ENCODE measurements at regions not wholly inside any gene's neighbourhood (a gene's known extent, or its start where the extent isn't known, plus 50 kb on each side); places are given as distances from the start of the nearest gene placed in this dataset.

DNA sequence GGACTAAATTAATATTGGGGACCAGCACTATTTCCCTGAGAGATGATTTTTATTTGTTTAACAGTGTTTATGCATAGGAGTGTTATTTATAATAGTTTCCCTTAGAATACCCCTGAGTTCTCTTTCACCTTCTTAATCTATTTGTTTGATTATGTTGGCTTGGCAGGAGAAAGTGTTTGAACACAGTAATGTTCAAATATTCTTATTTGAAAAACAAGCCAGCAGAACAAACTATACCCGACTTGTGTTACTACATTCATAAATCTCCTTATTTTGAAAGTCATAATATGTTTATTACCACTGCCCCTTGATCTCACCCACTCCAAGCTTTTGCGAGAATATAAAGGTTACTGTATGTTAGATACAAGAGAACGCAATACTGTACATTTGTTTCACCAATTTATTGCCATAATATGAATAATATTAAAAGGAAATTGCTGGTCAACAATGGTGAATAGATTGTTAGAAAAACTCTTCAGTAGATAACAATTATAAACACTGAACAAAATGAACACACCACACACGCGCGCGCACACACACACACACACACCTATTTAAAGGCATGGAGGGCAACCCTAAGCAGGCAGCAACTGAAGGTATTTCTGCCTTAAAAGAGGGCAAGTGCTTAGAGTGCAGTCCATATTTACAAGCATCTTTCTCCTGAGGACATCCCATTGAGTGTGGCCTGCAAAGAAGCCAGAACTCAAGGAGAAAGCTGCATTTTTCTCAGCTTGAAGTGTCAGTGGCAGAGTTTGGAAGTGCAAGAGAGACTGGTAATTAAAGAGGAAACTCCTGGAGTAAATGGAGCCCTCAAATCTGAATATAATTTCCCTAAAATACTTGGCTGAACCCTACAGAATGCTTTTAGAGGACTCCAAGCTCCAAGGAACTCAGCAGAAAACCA, 279.4 kb upstream of the MAN1A1 start:
- DNase-seq (ENCODE audit: low spot score), result no peak
- in situ Hi-C loops (cut with HindIII; ENCODE audit: low sequenced_read_pairs), result no loop called here

DNA sequence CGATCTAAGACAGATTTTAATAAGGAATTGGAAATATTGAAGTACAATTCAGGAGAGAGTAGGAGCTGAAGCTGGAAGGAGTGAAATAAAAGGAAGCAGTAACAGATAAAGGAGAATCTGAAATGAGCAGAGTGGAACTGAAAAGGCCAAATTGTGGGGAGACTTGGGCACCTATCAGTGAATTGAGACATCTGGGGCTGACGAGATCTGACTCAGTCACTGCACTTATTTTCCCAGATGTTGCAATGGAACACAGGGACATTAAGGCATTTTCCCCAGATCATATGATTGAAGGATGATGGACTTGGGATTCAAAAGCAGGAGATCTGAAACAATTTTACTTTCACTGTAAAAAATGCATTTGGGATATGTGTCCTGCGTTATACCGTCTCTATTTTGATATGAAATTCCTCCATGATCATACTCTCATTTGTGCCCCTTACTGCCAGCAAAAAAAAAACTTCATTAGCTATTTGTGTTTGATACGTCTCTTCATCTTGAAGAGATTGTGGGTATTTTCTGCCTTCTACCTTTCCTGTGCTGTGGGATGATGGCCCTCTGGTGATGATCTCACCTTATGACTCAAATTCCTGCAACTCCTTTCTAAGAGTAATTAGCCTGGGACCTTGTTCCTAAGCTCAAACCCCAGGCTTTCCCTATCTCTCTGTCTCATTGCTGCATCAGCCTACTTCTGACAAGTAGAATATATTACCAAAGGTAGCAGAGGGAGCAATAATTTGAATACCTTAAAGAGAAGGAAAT, 278.5 kb upstream of the MAN1A1 start:
- in situ Hi-C loops (cut with HindIII; ENCODE audit: low sequenced_read_pairs), result no loop called here
- no peak for DNase-seq (ENCODE audit: low spot score)

DNA sequence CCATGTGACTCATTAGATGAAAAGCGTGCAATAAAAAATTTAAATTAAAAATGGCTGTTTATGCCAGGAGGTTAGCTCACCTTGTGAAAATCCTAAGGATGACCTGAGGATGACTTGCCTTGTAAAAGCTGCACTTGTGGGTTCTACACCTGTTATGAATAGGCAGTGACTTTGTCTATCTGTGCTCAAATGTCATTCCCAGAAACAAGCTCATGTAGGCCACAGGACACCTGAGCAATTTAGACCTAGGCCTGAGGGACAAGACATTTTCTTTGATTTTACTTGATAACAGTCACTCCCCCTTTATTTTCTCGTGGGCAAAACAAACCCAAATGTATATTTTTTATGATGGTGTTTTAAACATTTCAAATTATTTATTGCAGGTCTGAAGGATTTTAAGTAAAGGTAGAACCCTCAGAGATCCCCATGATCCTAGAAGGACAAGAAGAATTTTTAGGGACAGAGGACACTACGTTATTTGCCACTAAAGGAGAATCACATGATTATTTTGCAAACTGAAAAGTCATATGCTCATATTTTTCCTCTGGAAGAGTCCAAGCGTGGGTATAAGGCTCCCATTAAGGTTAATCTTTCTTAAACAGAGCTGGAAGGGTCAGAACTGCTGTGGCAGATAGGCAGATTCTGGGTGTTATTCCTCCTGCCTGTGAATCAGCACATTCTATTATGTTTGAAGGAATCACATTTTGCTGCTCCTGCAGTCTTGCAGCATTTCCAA, 277.5 kb upstream of the MAN1A1 start:
- in situ Hi-C loops (cut with HindIII; ENCODE audit: low sequenced_read_pairs), result no loop called here
- DNase-seq (ENCODE audit: low spot score), result no peak

DNA sequence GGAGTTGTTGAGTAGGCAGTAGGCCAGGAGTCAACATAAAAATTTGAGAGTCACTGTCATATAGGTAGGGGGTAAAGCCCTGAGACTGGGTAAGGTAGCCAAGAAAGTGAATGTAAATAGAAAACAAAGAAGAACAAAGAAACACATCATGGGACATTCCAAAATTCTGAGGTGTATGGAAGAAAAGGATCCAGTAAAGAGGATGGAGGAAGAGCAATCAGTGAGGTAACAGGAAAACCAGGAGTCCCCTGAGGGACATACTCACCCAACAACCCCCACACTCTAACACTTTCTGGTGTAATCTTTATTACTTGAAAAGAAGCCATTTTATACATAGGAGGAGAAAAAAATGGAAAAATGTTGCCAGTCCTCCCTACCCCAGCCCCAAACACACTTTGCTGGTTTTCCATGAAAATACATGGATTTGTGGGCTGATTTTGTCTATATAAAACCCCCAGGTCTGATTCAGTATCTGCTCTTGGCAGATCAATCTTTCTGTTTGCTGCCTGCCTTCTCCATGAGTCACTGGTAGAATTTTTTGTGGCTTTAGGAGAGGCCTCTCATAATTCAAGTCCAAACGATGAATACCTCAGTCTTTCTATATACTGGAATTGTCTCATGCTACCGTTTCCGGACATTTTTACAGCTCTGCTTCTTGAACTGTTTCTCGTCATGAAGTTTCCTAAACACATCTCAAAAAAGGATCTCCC, 271.4 kb upstream of the MAN1A1 start:
- DNase-seq (ENCODE audit: low spot score), result no peak
- in situ Hi-C loops (cut with HindIII; ENCODE audit: low sequenced_read_pairs), result no loop called here

DNA sequence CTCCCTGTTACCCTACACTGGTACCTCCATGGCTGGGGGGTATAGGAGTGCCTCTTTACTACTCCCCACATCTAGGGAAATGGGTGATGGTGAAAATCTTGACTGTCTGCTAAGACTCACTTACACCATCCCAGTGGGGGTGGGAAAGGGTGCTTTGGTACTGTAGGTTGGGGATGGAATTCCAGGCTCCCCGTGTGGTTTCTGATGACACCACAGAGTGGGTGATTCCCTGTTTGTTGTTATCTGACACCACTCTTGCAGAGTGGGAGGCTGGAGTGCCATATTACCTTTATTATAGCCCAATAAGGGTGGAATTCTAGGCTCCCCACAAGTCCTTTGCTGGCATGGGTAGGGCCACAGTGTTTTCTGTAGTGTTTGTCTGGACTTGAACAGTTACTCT, 264.6 kb upstream of the MAN1A1 start:
- DNase-seq (ENCODE audit: low spot score), result no peak
- in situ Hi-C loops (cut with HindIII; ENCODE audit: low sequenced_read_pairs), result no loop called here

DNA sequence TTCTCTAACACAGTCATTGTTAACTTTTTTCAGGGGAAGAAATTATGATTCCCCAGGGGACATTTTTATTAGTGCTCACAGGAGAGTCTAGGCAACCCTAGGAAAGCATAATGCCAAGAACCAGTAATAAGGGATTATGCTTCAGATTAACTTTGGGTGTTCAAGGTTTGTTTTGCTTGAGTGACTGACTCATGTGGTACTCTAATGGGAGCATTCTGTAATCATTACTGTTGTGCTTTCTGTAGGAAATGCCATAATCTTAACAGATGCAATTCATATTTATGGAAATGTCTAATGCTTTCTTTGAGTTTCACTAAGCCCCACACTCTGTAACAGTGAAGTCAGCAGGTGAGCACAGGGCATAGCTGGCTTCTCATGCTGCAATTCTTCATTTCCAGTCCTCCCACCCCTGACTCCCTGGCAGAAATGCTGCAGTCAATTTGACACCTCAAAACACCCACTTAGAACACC, 263.4 kb upstream of the MAN1A1 start:
- in situ Hi-C loops (cut with HindIII; ENCODE audit: low sequenced_read_pairs), result no loop called here

DNA sequence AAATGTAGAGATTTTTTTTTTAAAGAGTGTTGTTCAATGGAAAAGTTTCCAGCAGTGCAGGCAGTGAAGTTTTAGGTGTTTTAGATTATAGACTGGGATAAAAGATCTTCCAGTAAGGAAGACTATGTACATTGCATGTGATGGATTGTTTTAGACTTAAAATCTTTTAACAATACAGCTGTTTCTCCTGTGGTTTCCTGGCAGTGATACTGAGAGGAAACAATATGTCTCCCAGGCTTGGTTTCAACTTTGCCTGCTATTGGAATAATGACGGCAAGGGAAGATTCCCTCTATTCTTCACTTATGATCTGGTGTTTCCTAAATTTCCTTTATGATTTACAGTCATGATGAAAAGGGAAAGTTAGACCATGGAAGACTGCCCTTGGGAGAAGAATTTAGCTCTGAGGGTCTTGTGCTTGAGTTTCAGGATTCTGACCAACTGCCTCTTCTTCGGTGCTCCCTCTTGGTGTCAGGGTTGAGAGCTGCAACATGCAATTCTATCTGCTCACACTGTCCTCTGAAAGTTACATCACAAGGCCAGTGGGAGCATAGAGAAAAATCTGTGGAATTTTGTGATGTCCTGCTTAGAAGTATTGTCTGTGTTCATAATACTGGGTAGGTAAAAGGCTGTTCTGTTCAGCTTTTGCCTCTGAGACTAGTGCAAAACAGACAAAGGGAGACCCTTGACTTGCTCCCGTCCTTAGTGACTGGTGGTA, 262.8 kb upstream of the MAN1A1 start:
- in situ Hi-C loops (cut with HindIII; ENCODE audit: low sequenced_read_pairs), result no loop called here
- DNase-seq (ENCODE audit: low spot score), result no peak

More for the DNA sequence above, 263.4 kb upstream of the MAN1A1 start:
- no peak for DNase-seq (ENCODE audit: low spot score)

DNA sequence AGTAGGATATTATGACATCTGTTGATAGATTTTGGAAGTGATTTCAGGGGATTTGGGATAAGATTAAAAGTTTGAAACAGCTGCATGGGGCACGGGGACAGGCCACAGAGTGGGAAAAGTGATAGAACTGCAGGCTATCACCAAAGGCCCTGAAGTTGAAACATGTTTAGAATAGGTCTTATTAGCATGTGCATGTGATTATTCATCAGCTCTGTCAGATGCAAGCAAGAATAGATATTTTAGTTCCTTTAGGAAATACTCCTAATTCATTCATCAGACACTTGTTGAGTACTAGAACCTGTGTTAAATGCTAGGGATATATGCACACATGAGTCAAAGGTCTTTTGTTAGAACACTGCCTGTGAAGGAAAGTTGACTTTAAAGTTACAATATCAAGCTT, 261.2 kb upstream of the MAN1A1 start:
- in situ Hi-C loops (cut with HindIII; ENCODE audit: low sequenced_read_pairs), result no loop called here
- no peak for DNase-seq (ENCODE audit: low spot score)

DNA sequence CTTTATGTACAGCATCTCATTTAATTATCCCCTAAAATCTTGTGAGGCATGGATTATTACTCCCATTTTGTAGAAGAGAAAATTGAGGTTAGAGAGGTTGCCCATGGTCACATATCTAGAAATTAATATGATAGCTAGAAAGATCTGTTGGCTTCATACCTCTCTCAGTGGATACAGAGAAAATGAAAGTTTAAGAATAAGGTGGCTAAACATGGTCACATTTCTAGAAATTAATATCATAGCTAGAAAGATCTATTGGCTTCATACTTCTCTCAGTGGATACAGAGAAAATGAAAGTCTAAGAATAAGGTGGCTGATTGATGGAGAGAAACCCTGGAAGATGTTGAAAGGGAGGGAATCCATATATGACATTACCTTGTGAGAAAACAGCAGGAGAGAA, 260.7 kb upstream of the MAN1A1 start:
- DNase-seq (ENCODE audit: low spot score), result no peak
- in situ Hi-C loops (cut with HindIII; ENCODE audit: low sequenced_read_pairs), result no loop called here

DNA sequence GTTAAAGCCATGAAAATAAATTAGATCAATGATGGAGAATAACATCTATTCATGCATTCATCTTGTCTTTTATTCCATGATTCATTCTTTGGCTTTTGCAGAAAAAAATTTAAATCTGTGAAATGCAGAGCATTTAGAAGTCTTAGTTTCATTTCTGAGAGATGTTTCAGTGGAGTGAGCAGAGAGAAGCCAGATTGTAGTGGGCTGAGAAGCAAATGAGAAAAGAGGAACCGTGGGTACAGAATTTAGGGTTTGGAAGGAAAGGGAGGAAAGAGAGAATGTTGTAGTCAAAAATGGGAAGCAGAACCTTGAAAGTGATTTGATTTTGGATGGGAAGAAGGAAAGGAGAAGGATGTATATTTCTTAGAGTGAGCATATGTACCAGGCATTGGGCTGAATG, 260.3 kb upstream of the MAN1A1 start:
- no peak for DNase-seq (ENCODE audit: low spot score)
- in situ Hi-C loops (cut with HindIII; ENCODE audit: low sequenced_read_pairs), result no loop called here

DNA sequence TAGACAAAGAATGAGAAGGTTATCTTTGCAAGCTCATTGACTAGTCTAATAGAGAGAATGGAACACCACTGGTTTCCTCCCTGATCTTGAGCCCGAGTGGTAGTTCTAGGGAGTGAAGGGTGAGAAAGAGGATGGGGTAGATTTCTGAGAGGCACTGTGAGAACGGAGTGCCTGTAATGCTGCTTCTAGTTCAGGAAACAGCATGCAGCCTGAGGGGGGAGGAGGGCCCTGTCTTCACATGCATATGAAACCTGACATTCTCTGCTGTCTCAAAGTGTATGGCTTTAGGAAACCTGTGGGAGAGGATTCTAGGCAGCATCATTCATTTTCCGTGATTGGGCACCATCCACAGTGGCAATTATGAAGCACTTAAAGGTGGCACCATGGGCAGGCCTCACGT, 259.4 kb upstream of the MAN1A1 start:
- DNase-seq (ENCODE audit: low spot score), result no peak
- in situ Hi-C loops (cut with HindIII; ENCODE audit: low sequenced_read_pairs), result no loop called here

DNA sequence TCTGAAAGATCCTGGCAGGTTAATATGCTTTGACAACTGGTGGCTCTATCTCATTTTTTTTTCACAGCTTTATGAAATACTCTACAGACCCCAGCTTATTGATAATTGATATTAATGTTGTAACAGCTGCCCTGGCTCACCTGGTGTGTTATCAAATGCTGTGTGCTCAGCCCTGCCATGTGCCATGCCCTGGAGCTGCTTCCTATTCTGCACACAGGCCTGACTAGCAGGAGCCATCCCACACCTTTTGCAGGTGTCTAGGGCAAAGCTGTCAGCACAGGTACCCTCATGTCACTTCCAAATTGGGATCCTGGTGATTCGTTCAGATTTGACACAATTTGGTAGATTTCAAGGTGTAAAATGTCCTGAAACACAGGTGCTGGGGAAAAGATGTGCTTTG, 254.6 kb upstream of the MAN1A1 start:
- DNase-seq (ENCODE audit: low spot score), result no peak
- in situ Hi-C loops (cut with HindIII; ENCODE audit: low sequenced_read_pairs), result no loop called here

DNA sequence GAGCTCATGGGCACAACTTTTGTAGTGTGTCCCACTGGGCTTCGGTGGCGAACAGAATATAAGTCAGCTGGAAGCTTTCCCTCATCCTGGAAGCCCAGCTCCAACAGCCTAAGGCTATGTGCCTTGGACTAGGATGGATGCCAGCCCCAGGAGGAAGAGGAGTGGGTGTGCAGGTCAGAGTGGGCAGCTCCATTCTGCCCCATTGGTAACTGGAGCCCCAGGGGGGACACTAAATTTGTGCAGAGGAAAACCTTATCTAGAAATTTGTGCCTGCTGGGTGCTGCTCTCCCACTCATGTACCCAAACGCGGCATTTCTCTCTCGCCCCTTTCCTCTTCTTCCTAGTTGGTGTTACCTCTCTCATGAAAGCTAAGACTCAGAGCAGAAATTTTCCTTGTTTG, 253.9 kb upstream of the MAN1A1 start:
- in situ Hi-C loops (cut with HindIII; ENCODE audit: low sequenced_read_pairs), result no loop called here
- DNase-seq (ENCODE audit: low spot score), result no peak

DNA sequence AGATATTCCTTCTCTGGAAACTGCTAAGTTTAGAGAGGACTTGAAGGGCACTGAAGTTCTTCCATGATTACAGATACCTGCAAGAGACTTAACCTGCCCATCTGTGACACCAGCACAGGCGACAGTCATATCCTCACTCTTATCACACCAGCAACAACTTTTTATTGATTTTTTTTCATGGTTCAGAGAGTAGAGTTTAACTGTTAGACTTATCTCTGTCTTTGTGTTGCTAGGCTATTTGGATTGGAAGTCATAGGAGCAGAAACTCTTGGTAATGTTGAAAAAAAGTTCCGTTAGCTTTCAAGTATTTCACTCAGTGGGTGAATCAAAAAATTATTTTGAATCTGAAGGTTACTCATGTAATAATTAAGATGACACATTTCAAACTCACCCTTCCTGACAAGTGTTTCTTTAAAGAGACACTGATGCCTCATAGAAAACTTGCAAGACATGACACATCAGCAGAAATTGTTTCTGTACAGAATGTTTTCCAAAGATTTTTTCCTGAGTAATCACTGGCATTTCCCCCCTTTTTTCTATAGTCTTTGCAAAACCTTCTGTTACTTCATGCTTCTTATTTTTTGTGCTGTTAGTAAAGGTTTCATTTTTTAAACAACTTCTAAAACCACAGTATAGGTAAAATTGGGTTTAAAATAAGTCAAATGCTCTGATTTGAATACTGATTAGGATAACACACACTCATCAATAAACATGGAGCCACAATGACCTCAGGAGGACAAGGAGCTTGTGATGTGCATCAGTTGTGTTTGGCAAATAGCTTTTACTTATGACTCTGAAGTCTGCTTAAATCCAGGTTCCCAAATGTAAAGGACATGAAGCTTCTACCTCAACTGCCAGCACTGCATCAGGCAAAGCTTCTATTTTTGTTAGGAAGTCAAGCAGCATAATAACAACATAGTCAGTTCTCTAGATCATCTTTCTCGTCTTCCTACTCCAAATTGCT, 252.9 kb upstream of the MAN1A1 start:
- in situ Hi-C loops (cut with HindIII; ENCODE audit: low sequenced_read_pairs), result no loop called here
- DNase-seq (ENCODE audit: low spot score), result no peak

DNA sequence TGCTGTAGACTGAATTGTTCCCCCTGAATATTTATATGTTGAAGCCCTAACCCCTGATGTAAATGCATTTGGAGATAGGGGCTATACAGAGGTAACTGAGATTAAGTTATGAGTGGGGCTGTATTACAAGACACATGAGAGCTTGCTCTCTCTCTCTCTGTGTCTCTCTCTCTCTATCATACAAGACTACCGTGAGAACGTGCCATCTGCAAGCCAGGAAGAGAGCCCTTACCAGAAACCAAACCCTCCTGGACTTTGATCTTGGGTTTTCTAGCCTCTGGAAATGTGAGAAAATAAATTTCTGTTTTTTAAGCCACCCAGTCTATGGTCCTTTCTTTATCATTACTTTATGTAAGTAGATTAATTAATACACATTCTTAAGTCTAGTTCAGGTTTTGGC, 249.3 kb upstream of the MAN1A1 start:
- in situ Hi-C loops (cut with HindIII; ENCODE audit: low sequenced_read_pairs), result no loop called here
- no peak for DNase-seq (ENCODE audit: low spot score)

DNA sequence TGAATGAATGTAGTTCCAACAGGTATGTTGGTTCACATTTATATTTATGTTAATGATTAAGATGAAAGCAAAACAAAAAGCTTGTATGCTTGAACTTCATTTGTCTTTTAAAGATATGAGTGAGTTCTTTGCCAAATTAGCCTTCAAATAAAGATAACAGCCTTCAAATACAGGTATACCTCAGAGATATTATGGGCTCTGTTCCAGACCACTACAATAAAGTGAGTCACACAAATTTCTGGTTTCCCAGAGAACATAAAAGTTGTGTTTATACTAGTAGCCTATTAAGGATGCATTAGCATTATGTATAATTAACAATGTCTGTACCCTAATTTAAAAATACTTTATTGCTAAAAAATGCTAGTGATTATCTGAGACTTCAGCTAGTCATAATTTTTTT, 245.3 kb upstream of the MAN1A1 start:
- no peak for DNase-seq (ENCODE audit: low spot score)
- in situ Hi-C loops (cut with HindIII; ENCODE audit: low sequenced_read_pairs), result no loop called here

DNA sequence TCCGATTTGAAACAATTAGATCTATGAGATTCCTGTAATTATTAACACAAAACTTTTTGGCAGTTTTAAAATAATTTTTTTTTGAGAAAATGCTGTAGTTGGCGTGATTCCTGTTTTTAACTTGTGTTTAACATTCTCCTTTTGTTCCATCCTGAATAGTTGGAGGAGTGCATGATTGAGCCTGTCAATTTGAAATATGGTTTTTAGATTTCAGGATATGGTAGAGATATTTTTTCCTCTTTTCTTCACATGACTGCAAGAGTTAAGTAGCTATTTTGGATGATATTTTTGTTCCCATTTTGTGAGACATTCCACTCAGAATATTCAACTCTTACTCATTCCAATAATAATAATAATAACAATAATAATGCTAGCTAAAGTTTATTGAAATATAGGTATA, 241.7 kb upstream of the MAN1A1 start:
- no peak for DNase-seq (ENCODE audit: low spot score)
- in situ Hi-C loops (cut with HindIII; ENCODE audit: low sequenced_read_pairs), result no loop called here

DNA sequence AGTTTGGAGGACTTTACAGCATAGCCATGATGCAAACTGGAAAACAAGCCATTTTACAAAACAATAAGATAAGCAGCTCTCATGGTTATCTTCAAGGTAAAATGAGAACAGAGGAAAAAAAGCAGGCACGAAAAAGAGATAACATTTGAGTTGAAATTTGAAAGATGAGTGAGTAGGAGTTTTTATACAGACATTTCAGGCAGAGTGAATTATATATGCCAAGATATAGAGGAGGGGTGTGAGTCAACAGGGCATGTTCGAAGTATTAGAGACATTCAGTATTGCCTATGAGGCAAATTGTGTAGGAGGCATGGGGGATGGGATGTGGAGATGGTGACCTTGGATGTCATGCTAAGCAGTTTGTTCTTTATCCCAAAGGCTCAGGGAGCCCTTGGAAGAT, 240.5 kb upstream of the MAN1A1 start:
- DNase-seq (ENCODE audit: low spot score), result no peak
- in situ Hi-C loops (cut with HindIII; ENCODE audit: low sequenced_read_pairs), result no loop called here

Data from G401 (cell line).